ENCODE measurements at regions not wholly inside any gene's neighbourhood (a gene's known extent, or its start where the extent isn't known, plus 50 kb on each side); places are given as distances from the start of the nearest gene placed in this dataset.

DNA sequence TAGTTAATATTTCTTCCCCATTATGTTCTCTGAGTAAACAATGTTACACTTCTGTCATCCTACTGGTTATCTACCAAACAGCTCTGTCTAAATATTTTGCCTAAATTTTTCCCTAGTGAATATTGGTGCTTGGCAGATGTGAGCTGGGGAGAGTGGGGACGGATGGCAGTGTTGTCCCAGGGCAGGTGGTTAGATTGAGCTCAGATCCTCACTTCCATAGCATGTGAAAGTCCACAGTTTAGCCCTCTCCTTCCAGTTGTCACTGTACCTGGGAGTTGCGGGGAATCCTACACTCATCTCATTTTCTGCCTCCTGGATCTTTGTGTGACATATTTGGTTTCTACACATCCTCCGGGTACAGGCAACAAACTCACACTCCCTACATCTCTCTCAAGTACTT lies 484.9 kb downstream of the EPM2A start:
- TF ChIP-seq ETV6 (CRISPR knock-in tag; IDR thresholded peaks at IDR 0.05), result no peak
- no peak for TF ChIP-seq KAT7 (CRISPR knock-in tag; IDR thresholded peaks at IDR 0.05; ENCODE audit: borderline replicate concordance)
- TF ChIP-seq, protein P1, sequence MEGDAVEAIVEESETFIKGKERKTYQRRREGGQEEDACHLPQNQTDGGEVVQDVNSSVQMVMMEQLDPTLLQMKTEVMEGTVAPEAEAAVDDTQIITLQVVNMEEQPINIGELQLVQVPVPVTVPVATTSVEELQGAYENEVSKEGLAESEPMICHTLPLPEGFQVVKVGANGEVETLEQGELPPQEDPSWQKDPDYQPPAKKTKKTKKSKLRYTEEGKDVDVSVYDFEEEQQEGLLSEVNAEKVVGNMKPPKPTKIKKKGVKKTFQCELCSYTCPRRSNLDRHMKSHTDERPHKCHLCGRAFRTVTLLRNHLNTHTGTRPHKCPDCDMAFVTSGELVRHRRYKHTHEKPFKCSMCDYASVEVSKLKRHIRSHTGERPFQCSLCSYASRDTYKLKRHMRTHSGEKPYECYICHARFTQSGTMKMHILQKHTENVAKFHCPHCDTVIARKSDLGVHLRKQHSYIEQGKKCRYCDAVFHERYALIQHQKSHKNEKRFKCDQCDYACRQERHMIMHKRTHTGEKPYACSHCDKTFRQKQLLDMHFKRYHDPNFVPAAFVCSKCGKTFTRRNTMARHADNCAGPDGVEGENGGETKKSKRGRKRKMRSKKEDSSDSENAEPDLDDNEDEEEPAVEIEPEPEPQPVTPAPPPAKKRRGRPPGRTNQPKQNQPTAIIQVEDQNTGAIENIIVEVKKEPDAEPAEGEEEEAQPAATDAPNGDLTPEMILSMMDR (IDR thresholded peaks at IDR 0.05), result no peak
- no peak for TF ChIP-seq NR1H2 (CRISPR knock-in tag; IDR thresholded peaks at IDR 0.05)
- TF ChIP-seq, protein P2, sequence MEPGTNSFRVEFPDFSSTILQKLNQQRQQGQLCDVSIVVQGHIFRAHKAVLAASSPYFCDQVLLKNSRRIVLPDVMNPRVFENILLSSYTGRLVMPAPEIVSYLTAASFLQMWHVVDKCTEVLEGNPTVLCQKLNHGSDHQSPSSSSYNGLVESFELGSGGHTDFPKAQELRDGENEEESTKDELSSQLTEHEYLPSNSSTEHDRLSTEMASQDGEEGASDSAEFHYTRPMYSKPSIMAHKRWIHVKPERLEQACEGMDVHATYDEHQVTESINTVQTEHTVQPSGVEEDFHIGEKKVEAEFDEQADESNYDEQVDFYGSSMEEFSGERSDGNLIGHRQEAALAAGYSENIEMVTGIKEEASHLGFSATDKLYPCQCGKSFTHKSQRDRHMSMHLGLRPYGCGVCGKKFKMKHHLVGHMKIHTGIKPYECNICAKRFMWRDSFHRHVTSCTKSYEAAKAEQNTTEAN (CRISPR knock-in tag; IDR thresholded peaks at IDR 0.05), result no peak
- TF ChIP-seq, protein P3, sequence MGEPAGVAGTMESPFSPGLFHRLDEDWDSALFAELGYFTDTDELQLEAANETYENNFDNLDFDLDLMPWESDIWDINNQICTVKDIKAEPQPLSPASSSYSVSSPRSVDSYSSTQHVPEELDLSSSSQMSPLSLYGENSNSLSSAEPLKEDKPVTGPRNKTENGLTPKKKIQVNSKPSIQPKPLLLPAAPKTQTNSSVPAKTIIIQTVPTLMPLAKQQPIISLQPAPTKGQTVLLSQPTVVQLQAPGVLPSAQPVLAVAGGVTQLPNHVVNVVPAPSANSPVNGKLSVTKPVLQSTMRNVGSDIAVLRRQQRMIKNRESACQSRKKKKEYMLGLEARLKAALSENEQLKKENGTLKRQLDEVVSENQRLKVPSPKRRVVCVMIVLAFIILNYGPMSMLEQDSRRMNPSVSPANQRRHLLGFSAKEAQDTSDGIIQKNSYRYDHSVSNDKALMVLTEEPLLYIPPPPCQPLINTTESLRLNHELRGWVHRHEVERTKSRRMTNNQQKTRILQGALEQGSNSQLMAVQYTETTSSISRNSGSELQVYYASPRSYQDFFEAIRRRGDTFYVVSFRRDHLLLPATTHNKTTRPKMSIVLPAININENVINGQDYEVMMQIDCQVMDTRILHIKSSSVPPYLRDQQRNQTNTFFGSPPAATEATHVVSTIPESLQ (CRISPR knock-in tag; IDR thresholded peaks at IDR 0.05), result no peak

All from WTC11 (cell line).